GM19468 (cell line): ENCODE measurements at regions not wholly inside any gene's neighbourhood (a gene's known extent, or its start where the extent isn't known, plus 50 kb on each side); places are given as distances from the start of the nearest gene placed in this dataset.

Source experiments
- ATAC-seq: cut with Tn5 transposase; IDR thresholded peaks from one replicate; pipeline ENCODE4 v1.9.1; 2021; ENCODE audit warnings: mild to moderate bottlenecking, moderate library complexity, moderate number of reproducible peaks; ENCODE audit not compliant: unreplicated experiment; ENCODE audit errors: extremely low read depth

- ATAC-seq = no peak
Observed at GRCh38 chr2:53004413-53004812, 763.2 kb upstream of the CHAC2 start.

GRCh38 chr2:52995424-52995823 is 772.2 kb upstream of the CHAC2 start:
- no peak for ATAC-seq

DNA sequence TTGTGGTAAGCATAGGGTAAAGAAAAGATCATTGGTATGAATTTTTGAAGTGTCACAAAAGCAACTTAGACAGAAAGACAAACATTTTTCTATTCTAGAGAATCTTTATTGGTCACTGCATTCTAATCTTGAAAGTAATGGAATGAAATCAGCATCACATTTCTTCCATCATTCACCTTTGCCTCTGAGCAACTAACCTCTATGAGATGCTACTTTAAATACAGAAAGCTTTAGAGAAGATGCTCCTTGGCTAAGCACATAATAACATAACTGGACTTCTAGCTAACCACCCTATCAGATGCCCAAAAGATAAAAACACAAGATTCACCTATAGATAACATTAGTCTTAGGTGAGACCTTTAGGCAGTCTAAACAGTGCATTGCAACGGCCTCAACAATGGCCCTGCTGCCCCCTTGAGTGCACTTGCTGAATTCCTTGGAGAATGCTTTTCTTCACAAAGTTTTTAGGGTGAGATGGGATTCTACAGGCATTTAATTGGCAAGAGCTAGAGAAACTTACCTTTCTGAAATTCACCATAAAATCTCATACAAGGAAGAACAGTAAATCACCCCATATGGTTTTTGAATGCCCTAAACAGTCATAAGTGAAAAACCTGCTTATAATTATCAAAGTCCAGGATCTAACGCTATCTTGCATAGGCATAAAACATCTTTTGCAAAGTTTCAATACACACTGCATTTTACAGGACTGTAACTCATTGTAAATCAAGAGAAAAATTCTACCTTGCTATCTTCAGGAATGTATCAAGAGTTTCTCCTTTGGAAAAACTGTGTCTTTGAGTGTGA is 791.3 kb upstream of the CHAC2 start:
- no peak for ATAC-seq

- ATAC-seq = no peak
Observed at GRCh38 chr2:52974127-52974526, 793.5 kb upstream of the CHAC2 start.

- no peak for ATAC-seq
Observed at GRCh38 chr2:52970642-52971041, 797.0 kb upstream of the CHAC2 start.

GRCh38 chr2:52968043-52968442 is 799.6 kb upstream of the CHAC2 start:
- ATAC-seq = no peak

DNA sequence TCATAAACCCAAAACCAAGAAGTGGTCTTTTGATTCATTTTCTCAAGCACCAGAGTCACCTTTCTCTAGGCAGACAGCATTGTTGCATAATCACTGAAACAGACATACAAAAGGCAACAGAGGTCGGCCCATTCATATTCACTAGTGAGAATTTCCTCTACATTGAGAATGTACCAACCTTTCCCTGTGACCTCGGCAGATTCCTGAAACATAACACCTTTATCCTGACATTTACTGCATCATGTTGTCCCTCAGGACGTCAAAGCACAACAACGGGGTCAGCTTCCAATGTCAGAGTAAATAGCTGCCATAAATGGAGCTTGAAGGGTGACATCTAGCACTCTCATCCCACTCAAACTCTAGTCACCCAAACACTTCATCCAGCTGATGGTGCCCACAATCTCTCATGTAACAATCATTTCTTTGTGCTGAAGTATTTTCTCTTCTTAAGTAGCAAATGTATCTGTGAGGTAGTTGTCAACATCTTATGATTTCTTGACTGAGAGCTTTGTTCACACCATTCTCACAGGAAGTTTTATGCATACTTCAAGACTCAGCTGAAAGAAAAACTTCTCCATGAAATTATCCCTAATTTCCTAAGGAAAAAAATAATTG is 802.6 kb upstream of the CHAC2 start:
- no peak for ATAC-seq

DNA sequence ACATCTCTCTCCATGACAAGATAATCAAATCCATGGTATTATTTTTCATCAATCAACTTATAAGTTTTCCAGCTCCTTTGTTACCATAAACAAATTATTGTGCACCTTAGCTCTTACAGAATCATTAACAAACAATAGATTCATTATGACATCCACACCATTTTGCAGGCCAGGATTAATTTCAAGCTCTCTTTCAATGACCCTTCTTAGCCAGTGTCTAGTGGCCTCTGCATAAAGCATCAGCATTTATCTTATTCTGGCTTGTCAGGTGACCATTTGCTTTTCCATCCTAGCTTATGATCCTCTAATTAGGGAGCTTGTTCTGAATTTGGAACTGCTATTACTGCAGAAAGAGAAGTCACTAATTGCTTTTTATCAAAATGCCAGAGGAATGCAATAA is 806.2 kb upstream of the CHAC2 start:
- no peak for ATAC-seq

- ATAC-seq = no peak
Observed at GRCh38 chr2:52960881-52961280, 806.7 kb upstream of the CHAC2 start.

DNA sequence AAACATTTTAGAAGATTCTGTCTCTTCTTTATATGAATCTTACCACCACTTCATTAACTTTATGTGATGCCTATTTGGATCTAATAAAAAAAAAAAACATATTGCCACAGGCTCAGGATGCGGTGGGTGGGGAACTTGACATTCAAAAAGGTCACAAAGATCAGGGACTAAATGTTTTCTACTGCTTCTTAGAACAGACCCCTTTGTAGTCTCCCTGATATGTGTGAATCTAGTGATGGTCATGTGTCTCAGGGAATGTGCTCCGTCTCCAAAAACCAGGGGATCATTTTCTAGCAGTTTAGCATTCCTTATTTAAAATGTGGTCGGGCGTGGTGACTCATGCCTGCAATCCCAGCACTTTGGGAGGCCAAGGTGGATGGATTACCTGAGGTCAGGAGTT is 807.8 kb upstream of the CHAC2 start:
- no peak for ATAC-seq

- no peak for ATAC-seq
Observed at GRCh38 chr2:52956766-52957165, 810.8 kb upstream of the CHAC2 start.

DNA sequence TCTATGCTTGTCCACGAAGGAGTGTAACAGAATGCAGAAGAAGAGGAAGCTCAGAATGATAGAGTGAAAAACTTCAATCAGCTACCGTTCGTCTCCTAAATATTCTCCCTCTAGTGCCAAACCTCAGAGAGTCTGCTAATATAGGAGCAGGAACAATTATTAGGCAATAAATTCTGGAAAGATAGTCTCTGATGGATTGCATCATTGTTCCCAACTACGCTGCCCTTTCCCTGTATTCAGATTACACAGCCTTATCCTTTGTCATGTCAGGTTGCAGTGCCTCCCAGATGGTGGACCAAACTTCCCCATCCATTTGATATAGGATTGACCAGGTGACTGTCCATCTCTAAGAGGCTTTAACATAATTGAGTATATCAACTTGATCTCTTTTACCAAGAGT is 811.5 kb upstream of the CHAC2 start:
- no peak for ATAC-seq

GRCh38 chr2:52955079-52955478 is 812.5 kb upstream of the CHAC2 start:
- no peak for ATAC-seq

DNA sequence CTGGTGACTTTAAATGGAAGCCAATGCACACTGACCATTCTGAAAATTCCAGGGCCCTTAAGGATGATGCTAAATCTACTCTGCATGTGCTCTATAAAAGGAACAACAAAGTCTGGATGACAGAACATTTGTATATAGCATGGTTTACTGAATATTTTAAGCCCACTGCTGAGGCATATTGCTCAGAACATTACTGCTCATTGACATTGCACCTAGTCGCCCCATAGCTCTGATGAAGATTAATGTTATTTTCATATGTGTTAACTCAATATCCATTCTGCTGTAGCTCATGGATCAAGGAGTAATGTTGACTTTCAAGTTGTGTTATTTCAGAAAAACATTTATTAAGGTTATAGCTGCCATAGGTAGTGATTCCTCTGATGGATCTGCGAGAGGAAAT is 827.5 kb upstream of the CHAC2 start:
- no peak for ATAC-seq

- ATAC-seq = no peak
Observed at GRCh38 chr2:52939250-52939649, 828.4 kb upstream of the CHAC2 start.

GRCh38 chr2:52936029-52936428 is 831.6 kb upstream of the CHAC2 start:
- no peak for ATAC-seq

DNA sequence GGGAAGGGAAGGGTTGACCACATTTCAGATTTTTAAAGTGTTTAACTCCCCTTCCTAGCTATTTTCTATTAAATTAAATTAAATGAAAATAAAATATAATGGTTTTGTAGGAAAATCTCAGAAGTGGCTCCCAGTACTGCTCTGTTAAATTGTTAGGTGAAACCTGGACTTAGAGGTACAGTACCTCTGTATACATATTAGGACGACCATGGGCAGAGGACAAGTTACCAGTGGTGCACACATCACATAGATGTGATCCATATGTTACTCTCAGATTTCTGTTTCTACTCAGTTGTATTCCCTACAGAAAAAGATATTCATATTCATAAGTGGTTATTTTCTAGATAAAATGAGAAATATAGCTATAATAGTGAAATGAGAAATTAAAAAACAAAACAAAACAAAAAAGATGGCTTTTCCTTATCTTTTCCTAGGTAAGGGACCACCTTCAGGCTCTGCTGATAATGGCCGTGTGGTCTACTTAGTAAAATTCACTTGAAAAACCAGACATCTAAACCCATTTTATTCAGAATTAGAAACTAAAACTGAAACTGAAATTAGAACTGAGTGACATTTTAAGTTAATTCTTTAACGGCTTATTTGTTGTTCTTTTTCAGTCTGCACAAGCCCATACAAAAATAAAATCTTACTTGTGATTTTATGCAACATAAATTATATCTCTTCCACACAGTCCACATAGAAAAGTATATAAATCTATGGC is 832.5 kb upstream of the CHAC2 start:
- ATAC-seq = no peak

- peak; percentile 26 for ATAC-seq
Observed at GRCh38 chr2:52934323-52934898, 833.2 kb upstream of the CHAC2 start.

DNA sequence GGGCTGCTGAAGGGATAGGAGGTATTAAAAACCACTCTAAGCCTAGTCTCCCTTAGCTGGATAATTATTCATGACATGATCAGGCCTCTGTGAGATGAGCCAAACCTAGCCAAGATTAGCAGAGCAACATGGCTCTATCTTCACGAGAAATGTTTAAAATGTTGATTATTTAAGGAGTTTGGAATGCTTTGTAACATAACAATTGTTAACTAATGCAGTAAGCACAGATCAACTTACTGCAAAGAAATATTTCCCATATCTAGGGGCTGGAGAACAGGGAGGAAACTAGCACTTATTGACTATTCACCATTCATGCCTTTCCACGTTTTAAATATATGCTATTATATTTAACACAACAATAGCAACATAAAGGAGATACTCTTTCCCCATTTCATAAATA is 833.7 kb upstream of the CHAC2 start:
- no peak for ATAC-seq

GRCh38 chr2:52931660-52932059 is 835.9 kb upstream of the CHAC2 start:
- peak; percentile 74 for ATAC-seq

GRCh38 chr2:52929412-52929811 is 838.2 kb upstream of the CHAC2 start:
- no peak for ATAC-seq
